Neural progenitor cell (in vitro differentiated cells): ENCODE measurements at regions not wholly inside any gene's neighbourhood (a gene's known extent, or its start where the extent isn't known, plus 50 kb on each side); places are given as distances from the start of the nearest gene placed in this dataset.
A peak's percentile ranks its signal among the peaks of the same experiment; 100 is the strongest.

ENCODE experiments used
- DNase-seq: peaks from one replicate; pipeline ENCODE4 v3.0.0-alpha.2; 2016; ENCODE audit warnings: low spot score
- H2AFZ ChIP-seq: fragments of 200-600 bp; sonication (generic); replicated peaks from 2 replicates; pipeline ENCODE4 v1.6.1; 2016; ENCODE audit warnings: antibody characterized with exemption
- H3F3A ChIP-seq: fragments of 200-600 bp; sonication (generic); 2 replicates; pipeline ENCODE4 v1.6.1; 2016; ENCODE audit warnings: antibody characterized with exemption, low read depth
- H3K27ac ChIP-seq: fragments of 200-600 bp; sonication (generic); 2 replicates; pipeline ENCODE4 v1.5.1; 2016; ENCODE audit warnings: mild to moderate bottlenecking
- H3K27me3 ChIP-seq: fragments of 200-600 bp; sonication (generic); 2 replicates; pipeline ENCODE4 v1.6.1; 2016; ENCODE audit warnings: mild to moderate bottlenecking, moderate library complexity
- H3K36me3 ChIP-seq: fragments of 200-600 bp; sonication (generic); 2 replicates; pipeline ENCODE4 v1.5.1; 2016
- H3K4me1 ChIP-seq: fragments of 200-600 bp; sonication (generic); 2 replicates; pipeline ENCODE4 v1.6.1; 2016; ENCODE audit warnings: mixed run types
- H3K4me2 ChIP-seq: fragments of 200-600 bp; sonication (generic); 2 replicates; pipeline ENCODE4 v1.6.1; 2016
- H3K4me3 ChIP-seq: fragments of 200-600 bp; sonication (generic); 2 replicates; pipeline ENCODE4 v1.5.1; 2016
- H3K79me2 ChIP-seq: fragments of 200-600 bp; sonication (generic); 2 replicates; pipeline ENCODE4 v1.6.1; 2016; ENCODE audit warnings: low read depth
- H3K9ac ChIP-seq: fragments of 200-600 bp; sonication (generic); 2 replicates; pipeline ENCODE4 v1.6.1; 2016
- H3K9me3 ChIP-seq: fragments of 200-600 bp; sonication (generic); 2 replicates; pipeline ENCODE4 v1.5.1; 2016; ENCODE audit warnings: low read depth
- H4K20me1 ChIP-seq: fragments of 200-600 bp; sonication (generic); 2 replicates; pipeline ENCODE4 v1.6.1; 2016; ENCODE audit warnings: low read depth
- H3K27ac Mint-ChIP-seq: 3 replicates; pipeline ENCODE4 v1.8.0; 2021; ENCODE audit warnings: mixed read lengths
- H3K27me3 Mint-ChIP-seq: 2 replicates; pipeline ENCODE4 v1.8.0; 2022; ENCODE audit warnings: low read depth, mild to moderate bottlenecking, inconsistent platforms, moderate library complexity, mixed read lengths; ENCODE audit not compliant: insufficient read depth
- H3K36me3 Mint-ChIP-seq: 3 replicates; pipeline ENCODE4 v1.8.0; 2021; ENCODE audit warnings: mixed read lengths
- H3K4me1 Mint-ChIP-seq: 3 replicates; pipeline ENCODE4 v1.8.0; 2021; ENCODE audit warnings: mixed read lengths
- H3K4me3 Mint-ChIP-seq: 3 replicates; pipeline ENCODE4 v1.8.0; 2021; ENCODE audit warnings: mild to moderate bottlenecking, moderate library complexity, mixed read lengths
- H3K9me3 Mint-ChIP-seq: 3 replicates; pipeline ENCODE4 v1.8.0; 2020; ENCODE audit warnings: mixed read lengths
- CTCF ChIP-seq: fragments of 200-600 bp; sonication (generic); IDR thresholded peaks from 2 replicates; pipeline ENCODE4 v1.5.1; 2017; ENCODE audit warnings: antibody characterized with exemption, mild to moderate bottlenecking
- EZH2 ChIP-seq: fragments of 200-600 bp; sonication (generic); IDR thresholded peaks from 2 replicates; pipeline ENCODE4 v1.6.1; 2017; ENCODE audit warnings: antibody characterized with exemption, mild to moderate bottlenecking, moderate library complexity
- EZH2phosphoT487 ChIP-seq: fragments of 200-600 bp; sonication (generic); IDR thresholded peaks from 2 replicates; pipeline ENCODE4 v1.6.1; 2017; ENCODE audit warnings: antibody characterized with exemption

- no peaks in the 10 kb centered on the region for H3F3A ChIP-seq
- no peak for DNase-seq
- no peak overlapping the region for H3K27ac ChIP-seq
- peaks cover 2% of the 10 kb centered on the region for H3K9me3 Mint-ChIP-seq
- no peak for TF ChIP-seq EZH2
- TF ChIP-seq EZH2phosphoT487: no peak
- TF ChIP-seq CTCF: no peak
- peaks cover 6% of the 10 kb centered on the region for H3K27me3 Mint-ChIP-seq
- H2AFZ ChIP-seq: no peak overlapping the region
- H3K9ac ChIP-seq: no peak overlapping the region
- no peaks in the 10 kb centered on the region for H3K27me3 ChIP-seq
- no peak overlapping the region for H3K4me2 ChIP-seq
- H3K36me3 Mint-ChIP-seq: no peaks in the 10 kb centered on the region
- no peaks in the 10 kb centered on the region for H3K36me3 ChIP-seq
- H4K20me1 ChIP-seq: no peaks in the 10 kb centered on the region
- H3K4me3 Mint-ChIP-seq: no peak overlapping the region
- no peaks in the 10 kb centered on the region for H3K9me3 ChIP-seq
- H3K4me1 Mint-ChIP-seq: peaks cover 15% of the 10 kb centered on the region
- H3K4me3 ChIP-seq: no peak overlapping the region
- no peaks in the 10 kb centered on the region for H3K79me2 ChIP-seq
- H3K4me1 ChIP-seq: peaks cover 20% of the 10 kb centered on the region
- no peak overlapping the region for H3K27ac Mint-ChIP-seq
These were observed 404.4 kb downstream of the VPS13C start for GRCh38 chr15:61655881-61656280.

- TF ChIP-seq CTCF (no peak), EZH2 (no peak), EZH2phosphoT487 (no peak)
- no peaks in the 10 kb centered on the region for H3K27me3 ChIP-seq
- no peak overlapping the region for H3K9ac ChIP-seq
- H3K27ac Mint-ChIP-seq: no peak overlapping the region
- no peaks in the 10 kb centered on the region for H3K79me2 ChIP-seq
- H3K4me3 Mint-ChIP-seq: no peak overlapping the region
- H3K36me3 Mint-ChIP-seq: no peaks in the 10 kb centered on the region
- H3F3A ChIP-seq: no peaks in the 10 kb centered on the region
- H3K9me3 ChIP-seq: no peaks in the 10 kb centered on the region
- no peaks in the 10 kb centered on the region for H3K36me3 ChIP-seq
- H3K4me1 Mint-ChIP-seq: peaks cover 15% of the 10 kb centered on the region
- DNase-seq: no peak
- peaks cover 6% of the 10 kb centered on the region for H3K27me3 Mint-ChIP-seq
- peaks cover 20% of the 10 kb centered on the region for H3K4me1 ChIP-seq
- peak overlapping the region; percentile 37 for H2AFZ ChIP-seq
- no peak overlapping the region for H3K4me2 ChIP-seq
- no peak overlapping the region for H3K4me3 ChIP-seq
- H4K20me1 ChIP-seq: no peaks in the 10 kb centered on the region
- peaks cover 2% of the 10 kb centered on the region for H3K9me3 Mint-ChIP-seq
- H3K27ac ChIP-seq: no peak overlapping the region
These were observed 405.3 kb downstream of the VPS13C start for GRCh38 chr15:61654918-61655317.

- peaks cover 2% of the 10 kb centered on the region for H3K9me3 Mint-ChIP-seq
- H3K9me3 ChIP-seq: no peaks in the 10 kb centered on the region
- H3K79me2 ChIP-seq: no peaks in the 10 kb centered on the region
- no peaks in the 10 kb centered on the region for H4K20me1 ChIP-seq
- no peaks in the 10 kb centered on the region for H3K36me3 Mint-ChIP-seq
- H3K4me3 ChIP-seq: no peak overlapping the region
- H3K4me3 Mint-ChIP-seq: no peak overlapping the region
- peak overlapping the region; percentile 88 for H3K27ac Mint-ChIP-seq
- TF ChIP-seq EZH2phosphoT487: no peak
- TF ChIP-seq CTCF: no peak
- TF ChIP-seq EZH2: no peak
- peaks cover 6% of the 10 kb centered on the region for H3K27me3 Mint-ChIP-seq
- H3F3A ChIP-seq: no peaks in the 10 kb centered on the region
- H3K36me3 ChIP-seq: no peaks in the 10 kb centered on the region
- H3K4me1 Mint-ChIP-seq: peaks cover 15% of the 10 kb centered on the region
- no peak for DNase-seq
- H3K27ac ChIP-seq: no peak overlapping the region
- no peak overlapping the region for H3K9ac ChIP-seq
- H3K4me2 ChIP-seq: no peak overlapping the region
- no peak overlapping the region for H2AFZ ChIP-seq
- peaks cover 20% of the 10 kb centered on the region for H3K4me1 ChIP-seq
- no peaks in the 10 kb centered on the region for H3K27me3 ChIP-seq
These were observed 406.1 kb downstream of the VPS13C start for GRCh38 chr15:61654002-61654740.
